ENCODE measurements at regions not wholly inside any gene's neighbourhood (a gene's known extent, or its start where the extent isn't known, plus 50 kb on each side); places are given as distances from the start of the nearest gene placed in this dataset.

DNA sequence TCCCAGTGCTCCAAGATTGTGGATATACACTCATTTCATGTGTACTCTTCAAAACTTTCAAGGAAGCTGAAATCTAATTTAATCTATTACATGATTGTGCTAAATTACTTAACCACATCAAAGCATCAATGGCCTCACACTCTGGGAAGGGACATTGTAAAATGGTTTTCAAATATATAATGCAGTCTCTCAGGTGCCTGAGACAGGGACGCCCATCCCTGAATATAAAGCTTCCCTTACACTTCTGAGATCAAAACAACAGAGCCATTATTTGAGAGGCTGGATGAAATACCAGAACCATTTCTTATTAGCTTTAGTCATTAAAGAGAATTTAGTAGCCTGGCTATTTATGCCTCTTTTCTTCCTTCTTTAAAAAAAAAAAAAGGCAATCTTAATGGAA is 259.2 kb upstream of the NFIA start:
- TF ChIP-seq TAF1 (conservative IDR thresholded peaks at IDR 0.05) (no peak), NR2F2 (IDR thresholded peaks at IDR 0.05) (no peak), RAD21 (IDR thresholded peaks at IDR 0.05) (no peak), SP1 (IDR thresholded peaks at IDR 0.05) (no peak), FOXA2 (IDR thresholded peaks at IDR 0.05) (no peak), YY1 (IDR thresholded peaks at IDR 0.05) (no peak), GABPA (IDR thresholded peaks at IDR 0.05 in 1 of 2, conservative IDR thresholded peaks at IDR 0.05 in 1 of 2) (no peak), HNF4A (conservative IDR thresholded peaks at IDR 0.05) (no peak), RXRA (IDR thresholded peaks at IDR 0.05) (no peak), FOXA1 (IDR thresholded peaks at IDR 0.05) (no peak), EGR1 (IDR thresholded peaks at IDR 0.05; ENCODE audit: low read depth in 2 of 2) (no peak), HNF4G (IDR thresholded peaks at IDR 0.05) (no peak), JUND (IDR thresholded peaks at IDR 0.05) (no peak)
- TF ChIP-seq, protein P1, sequence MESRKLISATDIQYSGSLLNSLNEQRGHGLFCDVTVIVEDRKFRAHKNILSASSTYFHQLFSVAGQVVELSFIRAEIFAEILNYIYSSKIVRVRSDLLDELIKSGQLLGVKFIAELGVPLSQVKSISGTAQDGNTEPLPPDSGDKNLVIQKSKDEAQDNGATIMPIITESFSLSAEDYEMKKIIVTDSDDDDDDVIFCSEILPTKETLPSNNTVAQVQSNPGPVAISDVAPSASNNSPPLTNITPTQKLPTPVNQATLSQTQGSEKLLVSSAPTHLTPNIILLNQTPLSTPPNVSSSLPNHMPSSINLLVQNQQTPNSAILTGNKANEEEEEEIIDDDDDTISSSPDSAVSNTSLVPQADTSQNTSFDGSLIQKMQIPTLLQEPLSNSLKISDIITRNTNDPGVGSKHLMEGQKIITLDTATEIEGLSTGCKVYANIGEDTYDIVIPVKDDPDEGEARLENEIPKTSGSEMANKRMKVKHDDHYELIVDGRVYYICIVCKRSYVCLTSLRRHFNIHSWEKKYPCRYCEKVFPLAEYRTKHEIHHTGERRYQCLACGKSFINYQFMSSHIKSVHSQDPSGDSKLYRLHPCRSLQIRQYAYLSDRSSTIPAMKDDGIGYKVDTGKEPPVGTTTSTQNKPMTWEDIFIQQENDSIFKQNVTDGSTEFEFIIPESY (IDR thresholded peaks at IDR 0.05): no peak
- TF ChIP-seq, protein P2, sequence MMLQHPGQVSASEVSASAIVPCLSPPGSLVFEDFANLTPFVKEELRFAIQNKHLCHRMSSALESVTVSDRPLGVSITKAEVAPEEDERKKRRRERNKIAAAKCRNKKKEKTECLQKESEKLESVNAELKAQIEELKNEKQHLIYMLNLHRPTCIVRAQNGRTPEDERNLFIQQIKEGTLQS (IDR thresholded peaks at IDR 0.05): no peak
- TF ChIP-seq, protein P3, sequence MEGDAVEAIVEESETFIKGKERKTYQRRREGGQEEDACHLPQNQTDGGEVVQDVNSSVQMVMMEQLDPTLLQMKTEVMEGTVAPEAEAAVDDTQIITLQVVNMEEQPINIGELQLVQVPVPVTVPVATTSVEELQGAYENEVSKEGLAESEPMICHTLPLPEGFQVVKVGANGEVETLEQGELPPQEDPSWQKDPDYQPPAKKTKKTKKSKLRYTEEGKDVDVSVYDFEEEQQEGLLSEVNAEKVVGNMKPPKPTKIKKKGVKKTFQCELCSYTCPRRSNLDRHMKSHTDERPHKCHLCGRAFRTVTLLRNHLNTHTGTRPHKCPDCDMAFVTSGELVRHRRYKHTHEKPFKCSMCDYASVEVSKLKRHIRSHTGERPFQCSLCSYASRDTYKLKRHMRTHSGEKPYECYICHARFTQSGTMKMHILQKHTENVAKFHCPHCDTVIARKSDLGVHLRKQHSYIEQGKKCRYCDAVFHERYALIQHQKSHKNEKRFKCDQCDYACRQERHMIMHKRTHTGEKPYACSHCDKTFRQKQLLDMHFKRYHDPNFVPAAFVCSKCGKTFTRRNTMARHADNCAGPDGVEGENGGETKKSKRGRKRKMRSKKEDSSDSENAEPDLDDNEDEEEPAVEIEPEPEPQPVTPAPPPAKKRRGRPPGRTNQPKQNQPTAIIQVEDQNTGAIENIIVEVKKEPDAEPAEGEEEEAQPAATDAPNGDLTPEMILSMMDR (IDR thresholded peaks at IDR 0.05; ENCODE audit: low read depth, low read length, missing input control): no peak
- TF ChIP-seq, protein P4, sequence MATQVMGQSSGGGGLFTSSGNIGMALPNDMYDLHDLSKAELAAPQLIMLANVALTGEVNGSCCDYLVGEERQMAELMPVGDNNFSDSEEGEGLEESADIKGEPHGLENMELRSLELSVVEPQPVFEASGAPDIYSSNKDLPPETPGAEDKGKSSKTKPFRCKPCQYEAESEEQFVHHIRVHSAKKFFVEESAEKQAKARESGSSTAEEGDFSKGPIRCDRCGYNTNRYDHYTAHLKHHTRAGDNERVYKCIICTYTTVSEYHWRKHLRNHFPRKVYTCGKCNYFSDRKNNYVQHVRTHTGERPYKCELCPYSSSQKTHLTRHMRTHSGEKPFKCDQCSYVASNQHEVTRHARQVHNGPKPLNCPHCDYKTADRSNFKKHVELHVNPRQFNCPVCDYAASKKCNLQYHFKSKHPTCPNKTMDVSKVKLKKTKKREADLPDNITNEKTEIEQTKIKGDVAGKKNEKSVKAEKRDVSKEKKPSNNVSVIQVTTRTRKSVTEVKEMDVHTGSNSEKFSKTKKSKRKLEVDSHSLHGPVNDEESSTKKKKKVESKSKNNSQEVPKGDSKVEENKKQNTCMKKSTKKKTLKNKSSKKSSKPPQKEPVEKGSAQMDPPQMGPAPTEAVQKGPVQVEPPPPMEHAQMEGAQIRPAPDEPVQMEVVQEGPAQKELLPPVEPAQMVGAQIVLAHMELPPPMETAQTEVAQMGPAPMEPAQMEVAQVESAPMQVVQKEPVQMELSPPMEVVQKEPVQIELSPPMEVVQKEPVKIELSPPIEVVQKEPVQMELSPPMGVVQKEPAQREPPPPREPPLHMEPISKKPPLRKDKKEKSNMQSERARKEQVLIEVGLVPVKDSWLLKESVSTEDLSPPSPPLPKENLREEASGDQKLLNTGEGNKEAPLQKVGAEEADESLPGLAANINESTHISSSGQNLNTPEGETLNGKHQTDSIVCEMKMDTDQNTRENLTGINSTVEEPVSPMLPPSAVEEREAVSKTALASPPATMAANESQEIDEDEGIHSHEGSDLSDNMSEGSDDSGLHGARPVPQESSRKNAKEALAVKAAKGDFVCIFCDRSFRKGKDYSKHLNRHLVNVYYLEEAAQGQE (IDR thresholded peaks at IDR 0.05): no peak
- TF ChIP-seq, protein P5, sequence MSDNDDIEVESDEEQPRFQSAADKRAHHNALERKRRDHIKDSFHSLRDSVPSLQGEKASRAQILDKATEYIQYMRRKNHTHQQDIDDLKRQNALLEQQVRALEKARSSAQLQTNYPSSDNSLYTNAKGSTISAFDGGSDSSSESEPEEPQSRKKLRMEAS (IDR thresholded peaks at IDR 0.05): no peak
- no peaks in the 10 kb centered on the region for H3K9me3 ChIP-seq (ENCODE audit: control insufficient read depth in 4 of 4, low read length in 3 of 4)
- no peak overlapping the region for H3K27ac ChIP-seq (ENCODE audit: low read depth in 1 of 2, low read length in 2 of 2)
- WGBS: 89% methylated on average over 1 of the region's 1 CpG
- H3K9ac ChIP-seq (ENCODE audit: low read depth in 1 of 2, low read length in 2 of 2): no peak overlapping the region
- H3K4me1 ChIP-seq (ENCODE audit: control insufficient read depth in 4 of 4, insufficient read depth in 4 of 4, low read length in 3 of 4): no peaks in the 10 kb centered on the region
- no peaks in the 10 kb centered on the region for H3K27me3 ChIP-seq (ENCODE audit: control insufficient read depth in 4 of 4, insufficient read depth in 4 of 4, low read length in 3 of 4)
- H3K36me3 ChIP-seq (ENCODE audit: control insufficient read depth in 4 of 4, insufficient read depth in 3 of 4, low read depth in 1 of 4, low read length in 3 of 4): no peaks in the 10 kb centered on the region
- DNase-seq (ENCODE audit: low spot score): no peak
- no peak overlapping the region for H3K4me3 ChIP-seq (ENCODE audit: low read depth in 1 of 3, low read length in 3 of 3)
